ENCODE measurements at regions not wholly inside any gene's neighbourhood (a gene's known extent, or its start where the extent isn't known, plus 50 kb on each side); places are given as distances from the start of the nearest gene placed in this dataset.
"Not testable (repeated sequence)": the region's sequence is repeated elsewhere in the genome, so short reads cannot be mapped to it uniquely, and the experiment has no call there.

- DNase-seq (ENCODE audit: low read depth in 2 of 2), result no peak
Measured at GRCh38 chr13:61495648-61496047, 80.0 kb upstream of the PCDH20 start.

- not testable (repeated sequence) for DNase-seq (ENCODE audit: low read depth in 2 of 2)
Measured at GRCh38 chr13:61493556-61493955, 77.9 kb upstream of the PCDH20 start.

GRCh38 chr13:61486496-61486895 is 70.8 kb upstream of the PCDH20 start:
- no peak for DNase-seq (ENCODE audit: low read depth in 2 of 2)

GRCh38 chr13:61485128-61485765 is 69.6 kb upstream of the PCDH20 start:
- DNase-seq (ENCODE audit: low read depth in 2 of 2), result no peak

GRCh38 chr13:61477619-61478018 is 62.0 kb upstream of the PCDH20 start:
- DNase-seq (ENCODE audit: low read depth in 2 of 2), result no peak

GRCh38 chr13:61470786-61471185 is 55.1 kb upstream of the PCDH20 start:
- DNase-seq (ENCODE audit: low read depth in 2 of 2), result no peak

- no peak for DNase-seq (ENCODE audit: low read depth in 2 of 2)
Measured at GRCh38 chr13:61466280-61466679, 50.6 kb upstream of the PCDH20 start.
